ENCODE measurements at regions not wholly inside any gene's neighbourhood (a gene's known extent, or its start where the extent isn't known, plus 50 kb on each side); places are given as distances from the start of the nearest gene placed in this dataset.

- no peak for DNase-seq
- no peaks in the 10 kb centered on the region for H3K9me3 Mint-ChIP-seq (ENCODE audit: unreplicated experiment)
- no peaks in the 10 kb centered on the region for H3K36me3 Mint-ChIP-seq (ENCODE audit: insufficient read depth, unreplicated experiment)
- no peak overlapping the region for H3K4me3 Mint-ChIP-seq (ENCODE audit: unreplicated experiment)
- H3K4me1 Mint-ChIP-seq (ENCODE audit: low read depth, unreplicated experiment) = no peaks in the 10 kb centered on the region
- ChIA-PET POLR2A (no interaction called here), CTCF (no interaction called here)
- Histone ChIP-seq H3K27me3 (replicated peaks; ENCODE audit: control insufficient read depth, insufficient read depth, low read length) (no peaks in the 10 kb centered on the region), H3K4me3 (ENCODE audit: low read depth, low read length) (no peak overlapping the region), H3K36me3 (ENCODE audit: control insufficient read depth, insufficient read depth, low read length) (no peaks in the 10 kb centered on the region), H3K9me3 (no peaks in the 10 kb centered on the region), H3K4me1 (no peaks in the 10 kb centered on the region)
- H3K27ac Mint-ChIP-seq (ENCODE audit: unreplicated experiment) = no peak overlapping the region
- TF ChIP-seq CTCF (IDR thresholded peaks at IDR 0.05; ENCODE audit: insufficient read depth in 1 of 2, low read depth in 1 of 2, low read length in 1 of 2, severe bottlenecking in 1 of 2, unreplicated experiment in 1 of 2) = no peak
- peaks cover 3% of the 10 kb centered on the region for H3K27me3 Mint-ChIP-seq (ENCODE audit: insufficient read depth, unreplicated experiment)
- intact Hi-C loops (cut with micrococcal nuclease; ENCODE audit: unreplicated experiment) = loop anchor here (10.0 kb wide), 1 partner anchor 181 kb away; no protein-coding TSS in a partner anchor
- no TSS peak for BruUV-seq (replicated peaks)
Observed at GRCh38 chr11:30733748-30734147, 147.6 kb upstream of the MPPED2 start.

- no TSS peak for BruUV-seq (replicated peaks)
- Histone ChIP-seq H3K9me3 (no peaks in the 10 kb centered on the region), H3K4me3 (ENCODE audit: low read depth, low read length) (no peak overlapping the region), H3K4me1 (no peaks in the 10 kb centered on the region), H3K36me3 (ENCODE audit: control insufficient read depth, insufficient read depth, low read length) (no peaks in the 10 kb centered on the region), H3K27me3 (replicated peaks; ENCODE audit: control insufficient read depth, insufficient read depth, low read length) (no peaks in the 10 kb centered on the region)
- intact Hi-C loops (cut with micrococcal nuclease; ENCODE audit: unreplicated experiment) = loop anchor here (10.0 kb wide), 1 partner anchor 185 kb away; no protein-coding TSS in a partner anchor
- H3K4me1 Mint-ChIP-seq (ENCODE audit: low read depth, unreplicated experiment) = no peaks in the 10 kb centered on the region
- H3K27ac Mint-ChIP-seq (ENCODE audit: unreplicated experiment) = no peak overlapping the region
- H3K9me3 Mint-ChIP-seq (ENCODE audit: unreplicated experiment) = no peaks in the 10 kb centered on the region
- peaks cover 3% of the 10 kb centered on the region for H3K27me3 Mint-ChIP-seq (ENCODE audit: insufficient read depth, unreplicated experiment)
- H3K36me3 Mint-ChIP-seq (ENCODE audit: insufficient read depth, unreplicated experiment) = no peaks in the 10 kb centered on the region
- no peak overlapping the region for H3K4me3 Mint-ChIP-seq (ENCODE audit: unreplicated experiment)
- ChIA-PET POLR2A (no interaction called here), CTCF (no interaction called here)
- DNase-seq = no peak
- no peak for TF ChIP-seq CTCF (IDR thresholded peaks at IDR 0.05; ENCODE audit: insufficient read depth in 1 of 2, low read depth in 1 of 2, low read length in 1 of 2, severe bottlenecking in 1 of 2, unreplicated experiment in 1 of 2)
Observed at GRCh38 chr11:30730011-30730410, 143.9 kb upstream of the MPPED2 start.

- Mint-ChIP-seq H3K9me3 (ENCODE audit: unreplicated experiment) (no peaks in the 10 kb centered on the region), H3K4me1 (ENCODE audit: low read depth, unreplicated experiment) (no peaks in the 10 kb centered on the region), H3K4me3 (ENCODE audit: unreplicated experiment) (no peak overlapping the region), H3K27me3 (ENCODE audit: insufficient read depth, unreplicated experiment) (peaks cover 3% of the 10 kb centered on the region), H3K36me3 (ENCODE audit: insufficient read depth, unreplicated experiment) (no peaks in the 10 kb centered on the region), H3K27ac (ENCODE audit: unreplicated experiment) (no peak overlapping the region)
- intact Hi-C loops (cut with micrococcal nuclease; ENCODE audit: unreplicated experiment) = no loop called here
- H3K4me3 ChIP-seq (ENCODE audit: low read depth, low read length) = no peak overlapping the region
- H3K36me3 ChIP-seq (ENCODE audit: control insufficient read depth, insufficient read depth, low read length) = no peaks in the 10 kb centered on the region
- no peaks in the 10 kb centered on the region for H3K27me3 ChIP-seq (replicated peaks; ENCODE audit: control insufficient read depth, insufficient read depth, low read length)
- TF ChIP-seq CTCF (IDR thresholded peaks at IDR 0.05; ENCODE audit: insufficient read depth in 1 of 2, low read depth in 1 of 2, low read length in 1 of 2, severe bottlenecking in 1 of 2, unreplicated experiment in 1 of 2) = no peak
- DNase-seq = no peak
- ChIA-PET POLR2A (no interaction called here), CTCF (no interaction called here)
- no peaks in the 10 kb centered on the region for H3K4me1 ChIP-seq
- H3K9me3 ChIP-seq = no peaks in the 10 kb centered on the region
- no TSS peak for BruUV-seq (replicated peaks)
Observed at GRCh38 chr11:30729187-30729713, 143.1 kb upstream of the MPPED2 start.

Measured in Caco-2 (cell line).